H1 (cell line): ENCODE measurements at regions not wholly inside any gene's neighbourhood (a gene's known extent, or its start where the extent isn't known, plus 50 kb on each side); places are given as distances from the start of the nearest gene placed in this dataset.

Experiments
- CTCF ChIA-PET: fragments of 300-600 bp; sonication (Branson Sonifier 250); formaldehyde crosslinking; loops from one replicate; lab custom pipeline; 2021; ENCODE audit not compliant: partially characterized antibody; lab: Charles Lee
- POLR2A ChIA-PET: fragments of 300-600 bp; sonication (Branson Sonifier 250); formaldehyde crosslinking; loops from one replicate; lab custom pipeline; 2021; ENCODE audit warnings: inconsistent platforms; ENCODE audit not compliant: partially characterized antibody; lab: Charles Lee
- DNase-seq, 2 experiments: peaks; one replicate each; pipeline versions ENCODE4 v3.0.0 to v3.0.0-alpha.2; 2010 to 2022; ENCODE audit warnings: low spot score in 2 of 2, low read depth in 1 of 2, mixed read lengths in 1 of 2
- FAIRE-seq: peaks from 2 replicates; lab custom pipeline; 2011; peaks lifted over from hg19 to GRCh38; lab: Jason Lieb, UNC
- H2AFZ ChIP-seq: 2 replicates; pipeline ENCODE4 v1.8.1; 2012; ENCODE audit warnings: low read length, inconsistent platforms
- H2AK5ac ChIP-seq: 2 replicates; pipeline ENCODE4 v1.6.1; 2013; ENCODE audit warnings: low read depth, low read length
- H2BK120ac ChIP-seq: replicated peaks from 2 replicates; pipeline ENCODE3; 2013; ENCODE audit warnings: low read depth, low read length, inconsistent platforms
- H2BK12ac ChIP-seq: 2 replicates; pipeline ENCODE4 v1.6.1; 2013; ENCODE audit warnings: low read depth, low read length
- H2BK15ac ChIP-seq: 2 replicates; pipeline ENCODE4 v1.6.1; 2013; ENCODE audit warnings: low read length
- H2BK20ac ChIP-seq: 2 replicates; pipeline ENCODE4 v1.6.1; 2013; ENCODE audit warnings: low read length
- H2BK5ac ChIP-seq: 2 replicates; pipeline ENCODE4 v1.6.1; 2013; ENCODE audit warnings: low read depth, low read length
- H3K14ac ChIP-seq: 2 replicates; pipeline ENCODE4 v1.6.1; 2013; ENCODE audit warnings: inconsistent platforms; ENCODE audit not compliant: insufficient read length
- H3K18ac ChIP-seq: 2 replicates; pipeline ENCODE4 v1.6.1; 2013; ENCODE audit warnings: low read length; ENCODE audit errors: extremely low read depth
- H3K23ac ChIP-seq: 2 replicates; pipeline ENCODE4 v1.6.1; 2013; ENCODE audit warnings: inconsistent platforms; ENCODE audit not compliant: insufficient read length
- H3K23me2 ChIP-seq: 2 replicates; pipeline ENCODE4 v1.6.1; 2013; ENCODE audit warnings: low read depth, low read length
- H3K27ac ChIP-seq: 2 replicates; pipeline ENCODE4 v1.6.1; 2011; ENCODE audit warnings: low read depth, low read length, inconsistent platforms
- H3K27me3 ChIP-seq, 4 experiments: replicated peaks in 1 of 4; 1 replicate in 1 of 4; 2 replicates in 3 of 4; pipeline versions ENCODE4 v1.6.1 to v1.8.1; 2011 to 2013; ENCODE audit warnings: low read length in 3 of 4, mild to moderate bottlenecking in 3 of 4, inconsistent platforms in 2 of 4, mixed read lengths in 2 of 4, moderate library complexity in 1 of 4; ENCODE audit not compliant: control insufficient read depth in 3 of 4, insufficient read depth in 3 of 4; ENCODE audit errors: extremely low read depth in 1 of 4
- H3K36me3 ChIP-seq, 4 experiments: 2 replicates each; pipeline versions ENCODE4 v1.6.1 to v1.8.1; 2011 to 2013; ENCODE audit warnings: mild to moderate bottlenecking in 4 of 4, low read length in 3 of 4, moderate library complexity in 2 of 4, control low read depth in 1 of 4, inconsistent platforms in 1 of 4; ENCODE audit not compliant: insufficient read depth in 4 of 4, control insufficient read depth in 2 of 4
- H3K4ac ChIP-seq: replicated peaks from 2 replicates; pipeline ENCODE3; 2013; ENCODE audit warnings: low read length, low read depth, mixed read lengths, inconsistent platforms; ENCODE audit not compliant: insufficient read length
- H3K4me1 ChIP-seq, 4 experiments: replicated peaks in 1 of 4; 1 replicate in 1 of 4; 2 replicates in 3 of 4; pipeline versions ENCODE4 v1.6.1 to v1.8.1; 2011 to 2013; ENCODE audit warnings: low read length in 3 of 4, inconsistent platforms in 2 of 4, mixed read lengths in 1 of 4; ENCODE audit not compliant: insufficient read depth in 4 of 4, control insufficient read depth in 3 of 4
- H3K4me2 ChIP-seq, 2 experiments: 2 replicates each; pipeline versions ENCODE4 v1.6.1 to v1.8.1; 2011 to 2013; ENCODE audit warnings: low read depth in 2 of 2, low read length in 2 of 2, control low read depth in 1 of 2, inconsistent platforms in 1 of 2, mild to moderate bottlenecking in 1 of 2; ENCODE audit not compliant: insufficient read depth in 1 of 2
- H3K4me3 ChIP-seq, 4 experiments: fragments of 200-600, 300-600 bp in 1 of 4; sonication (generic), shearing (Covaris generic), sonication (Bioruptor Twin) in 1 of 4; 2 replicates each; pipeline versions ENCODE4 v1.5.1 to v1.8.1; 2011 to 2016; ENCODE audit warnings: low read length in 4 of 4, low read depth in 3 of 4, control low read depth in 2 of 4, inconsistent platforms in 2 of 4, mild to moderate bottlenecking in 2 of 4, mixed read lengths in 1 of 4, moderate library complexity in 1 of 4; ENCODE audit not compliant: insufficient read depth in 2 of 4; ENCODE audit errors: extremely low read depth in 1 of 4
- H3K56ac ChIP-seq: replicated peaks from 2 replicates; pipeline ENCODE3; 2013; ENCODE audit warnings: low read depth, mild to moderate bottlenecking, mixed read lengths, low read length, inconsistent platforms; ENCODE audit not compliant: insufficient read length
- H3K79me1 ChIP-seq: 2 replicates; pipeline ENCODE4 v1.6.1; 2013; ENCODE audit warnings: low read depth, low read length, control low read depth
- H3K79me2 ChIP-seq, 2 experiments: 2 replicates each; pipeline versions ENCODE4 v1.6.1 to v1.8.1; 2012 to 2013; ENCODE audit warnings: low read length in 2 of 2, mild to moderate bottlenecking in 2 of 2, inconsistent platforms in 1 of 2; ENCODE audit not compliant: insufficient read depth in 2 of 2, control insufficient read depth in 1 of 2
- H3K9ac ChIP-seq, 4 experiments: replicated peaks in 1 of 4; 1 replicate in 1 of 4; 2 replicates in 3 of 4; pipeline versions ENCODE4 v1.6.1 to v1.8.1; 2011 to 2013; ENCODE audit warnings: low read depth in 3 of 4, low read length in 3 of 4, control low read depth in 2 of 4, mild to moderate bottlenecking in 2 of 4, moderate library complexity in 2 of 4, inconsistent platforms in 1 of 4; ENCODE audit errors: extremely low read depth in 1 of 4
- H3K9me3 ChIP-seq, 2 experiments: 2 replicates each; pipeline versions ENCODE4 v1.6.1 to v1.8.1; 2012 to 2013; ENCODE audit warnings: mild to moderate bottlenecking in 2 of 2, moderate library complexity in 2 of 2, control low read depth in 1 of 2, inconsistent platforms in 1 of 2, low read depth in 1 of 2, low read length in 1 of 2, mixed read lengths in 1 of 2; ENCODE audit not compliant: insufficient read depth in 2 of 2
- H4K20me1 ChIP-seq, 2 experiments: replicated peaks in 1 of 2; 2 replicates each; pipeline versions ENCODE3 to v1.8.1; 2011 to 2013; ENCODE audit warnings: inconsistent platforms in 2 of 2, low read length in 2 of 2, mild to moderate bottlenecking in 1 of 2; ENCODE audit not compliant: insufficient read depth in 2 of 2, control insufficient read depth in 1 of 2
- H4K5ac ChIP-seq: 2 replicates; pipeline ENCODE4 v1.6.1; 2013; ENCODE audit warnings: low read length, low read depth, mixed read lengths, inconsistent platforms; ENCODE audit not compliant: insufficient read length
- H4K8ac ChIP-seq: 2 replicates; pipeline ENCODE4 v1.8.0; 2013; ENCODE audit warnings: mild to moderate bottlenecking, moderate library complexity, low read length, inconsistent platforms; ENCODE audit not compliant: insufficient read depth; ENCODE audit errors: extremely low read depth
- H4K91ac ChIP-seq: replicated peaks from 2 replicates; pipeline ENCODE3; 2013; ENCODE audit warnings: low read length, mixed read lengths, inconsistent platforms; ENCODE audit not compliant: insufficient read length
- CBX5 ChIP-seq: fragments of 300-800, 300-1000 bp; sonication (generic); IDR thresholded peaks from 2 replicates; pipeline ENCODE4 v1.7.1; 2016; ENCODE audit warnings: antibody characterized with exemption, low read length, low read depth
- KDM4A ChIP-seq: IDR thresholded peaks from one replicate; pipeline ENCODE4 v1.7.1; 2012; ENCODE audit warnings: low read depth, mild to moderate bottlenecking, moderate library complexity, low read length, inconsistent platforms; ENCODE audit not compliant: severe bottlenecking
- MAFK ChIP-seq: IDR thresholded peaks from 2 replicates; pipeline ENCODE4 v1.6.1; 2012; ENCODE audit warnings: low read depth, mild to moderate bottlenecking, improper control_type of control experiment, low read length
- TBP ChIP-seq: IDR thresholded peaks from 2 replicates; pipeline ENCODE4 v1.6.1; 2011; ENCODE audit warnings: low read depth, low read length, improper control_type of control experiment
- WGBS, 2 experiments: shearing (Covaris generic) in 1 of 2; methylation state at CpG; one replicate each; pipeline versions ENCODE4 v1.1.6 to v1.1.7; 2013 to 2015; ENCODE audit warnings: low lambda C conversion rate in 2 of 2, mixed read lengths in 2 of 2, inconsistent platforms in 1 of 2, low coverage in 1 of 2, missing lambda C conversion rate in 1 of 2; ENCODE audit not compliant: insufficient replicate concordance in 2 of 2, insufficient coverage in 1 of 2, insufficient read length in 1 of 2; ENCODE audit errors: extremely low coverage in 1 of 2, missing lambda C conversion rate in 1 of 2; 5-methylcytosine and 5-hydroxymethylcytosine counted together
- TF ChIP-seq, protein P1 (sequence below): IDR thresholded peaks from 2 replicates; pipeline ENCODE4 v1.6.1; 2011; ENCODE audit warnings: low read length, improper control_type of control experiment
- TF ChIP-seq, protein P2 (sequence below): IDR thresholded peaks from 2 replicates; pipeline ENCODE4 v1.6.1; 2012; ENCODE audit warnings: inconsistent platforms

DNA sequence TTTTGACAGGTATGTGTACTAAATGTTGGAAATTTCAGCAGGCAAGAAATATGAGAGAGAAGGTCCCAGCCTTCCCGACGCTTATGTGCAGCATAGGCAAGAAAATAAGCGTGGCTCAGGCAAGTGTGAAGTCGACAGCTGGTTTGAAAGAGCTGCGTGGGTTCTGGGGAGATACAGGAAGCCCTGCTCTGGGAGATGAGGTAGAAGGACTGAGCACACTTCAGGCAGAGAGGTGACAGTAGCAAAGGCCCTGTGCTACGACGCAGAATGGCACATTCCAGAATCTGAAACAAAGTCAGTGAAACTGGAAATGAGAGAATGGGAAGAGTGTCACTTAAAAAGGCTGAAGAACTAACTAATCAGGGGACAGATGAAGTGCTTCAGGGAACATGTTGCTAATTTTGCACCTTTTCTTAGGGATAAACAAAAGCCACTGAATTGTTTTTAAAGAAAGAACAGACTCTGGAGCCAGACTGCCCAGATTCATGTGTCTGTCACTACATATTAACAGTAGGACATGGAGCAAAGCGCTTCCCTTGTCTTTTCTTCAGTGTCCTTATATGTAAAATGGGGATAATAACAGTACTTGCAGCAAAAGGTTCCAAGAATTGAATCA lies 160.1 kb downstream of the SPRY2 start:
- Histone ChIP-seq H3K4me3 (no peak overlapping the region), H2BK120ac (no peak overlapping the region), H3K4me2 (no peak overlapping the region), H3K79me1 (no peaks in the 10 kb centered on the region), H3K18ac (0 out of 2 replicates have a peak overlapping the region, but pooled peaks have one; percentile 62), H3K9me3 (peaks cover 0 to 2% of the 10 kb centered on the region in 2 experiments; a peak in 1 of 4 replicates), H3K4ac (no peak overlapping the region), H3K23me2 (no peaks in the 10 kb centered on the region; the same call in 1 of the 2 replicates), H2AFZ (0 out of 2 replicates have a peak overlapping the region, but pooled peaks have one; percentile 38), H2BK5ac (no peak overlapping the region), H4K8ac (no peak overlapping the region), H3K27ac (no peak overlapping the region), H2AK5ac (peak overlapping the region; percentile 65; the same call in 1 of the 2 replicates), H3K27me3 (no peaks in the 10 kb centered on the region), H3K23ac (no peak overlapping the region), H4K20me1 (no peaks in the 10 kb centered on the region), H3K14ac (no peak overlapping the region), H3K4me1 (peaks cover 0 to 4% (median 1%) of the 10 kb centered on the region in 4 experiments; a peak in 3 of 7 replicates), H3K9ac (no peak overlapping the region), H2BK12ac (no peak overlapping the region), H2BK15ac (peak overlapping the region; percentile 50; the same call in 1 of the 2 replicates), H4K5ac (no peak overlapping the region), H3K56ac (no peak overlapping the region), H4K91ac (peak overlapping the region; percentile 36), H3K79me2 (no peaks in the 10 kb centered on the region), H3K36me3 (peaks cover 0 to 2% (median 0%) of the 10 kb centered on the region in 4 experiments; a peak in 1 of 8 replicates), H2BK20ac (peak overlapping the region; percentile 91; the same call in 1 of the 2 replicates)
- CTCF ChIA-PET, result no interaction called here
- POLR2A ChIA-PET, result no interaction called here
- WGBS, 2 experiments, result 90% methylated on average over 8 of the region's 8 CpGs; no CpG with 5 or more reads in 1 of the 2 experiments
- TF ChIP-seq CBX5, result no peak
- no peak for TF ChIP-seq TBP
- no peak for TF ChIP-seq MAFK
- TF ChIP-seq KDM4A, result no peak
- TF ChIP-seq, protein P1, sequence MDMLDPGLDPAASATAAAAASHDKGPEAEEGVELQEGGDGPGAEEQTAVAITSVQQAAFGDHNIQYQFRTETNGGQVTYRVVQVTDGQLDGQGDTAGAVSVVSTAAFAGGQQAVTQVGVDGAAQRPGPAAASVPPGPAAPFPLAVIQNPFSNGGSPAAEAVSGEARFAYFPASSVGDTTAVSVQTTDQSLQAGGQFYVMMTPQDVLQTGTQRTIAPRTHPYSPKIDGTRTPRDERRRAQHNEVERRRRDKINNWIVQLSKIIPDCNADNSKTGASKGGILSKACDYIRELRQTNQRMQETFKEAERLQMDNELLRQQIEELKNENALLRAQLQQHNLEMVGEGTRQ, result no peak
- TF ChIP-seq, protein P2, sequence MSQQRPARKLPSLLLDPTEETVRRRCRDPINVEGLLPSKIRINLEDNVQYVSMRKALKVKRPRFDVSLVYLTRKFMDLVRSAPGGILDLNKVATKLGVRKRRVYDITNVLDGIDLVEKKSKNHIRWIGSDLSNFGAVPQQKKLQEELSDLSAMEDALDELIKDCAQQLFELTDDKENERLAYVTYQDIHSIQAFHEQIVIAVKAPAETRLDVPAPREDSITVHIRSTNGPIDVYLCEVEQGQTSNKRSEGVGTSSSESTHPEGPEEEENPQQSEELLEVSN, result no peak
- DNase-seq, result no peak
- FAIRE-seq, result no peak
